K562 (cell line): ENCODE measurements at regions not wholly inside any gene's neighbourhood (a gene's known extent, or its start where the extent isn't known, plus 50 kb on each side); places are given as distances from the start of the nearest gene placed in this dataset.

ENCODE experiments used
- ARNT ChIP-seq, 2 experiments: fragments of 450-650 bp; IDR thresholded peaks; 2 replicates each; pipeline ENCODE4 v1.6.1; 2016; ENCODE audit warnings: mild to moderate bottlenecking in 1 of 2
- CBX3 ChIP-seq, 2 experiments: IDR thresholded peaks; 1 replicate in 1 of 2; 2 replicates in 1 of 2; pipeline ENCODE4 v1.6.1; 2012; ENCODE audit warnings: inconsistent platforms in 2 of 2, low read length in 2 of 2, borderline replicate concordance in 1 of 2, control low read depth in 1 of 2
- CEBPG ChIP-seq, 3 experiments: fragments of 200-800 bp in 1 of 3; sonication (Bioruptor generic) in 1 of 3; sonication (generic) in 1 of 3; formaldehyde crosslinking in 1 of 3; IDR thresholded peaks in 2 of 3; conservative IDR thresholded peaks in 1 of 3; 2 replicates each; pipeline versions ENCODE4 v1.6.1 to v1.8.0; 2016 to 2022; ENCODE audit warnings: missing compliant biosample characterization in 2 of 3, missing genetic modification characterization in 2 of 3, mild to moderate bottlenecking in 1 of 3, missing genetic modification reagents in 1 of 3
- CTCF ChIP-seq, 3 experiments: IDR thresholded peaks in 2 of 3; conservative IDR thresholded peaks in 1 of 3; 2 replicates each; pipeline ENCODE4 v1.5.1; 2011 to 2012; ENCODE audit warnings: low read length in 3 of 3, mild to moderate bottlenecking in 3 of 3, control low read depth in 2 of 3, improper control_type of control experiment in 1 of 3, inconsistent platforms in 1 of 3, low read depth in 1 of 3, mixed read lengths in 1 of 3, moderate library complexity in 1 of 3; ENCODE audit not compliant: insufficient read depth in 2 of 3
- FOS ChIP-seq: IDR thresholded peaks from 3 replicates; pipeline ENCODE4 v1.6.1; 2011; ENCODE audit not compliant: insufficient read length; ENCODE audit errors: extremely low read depth
- MCM5 ChIP-seq: fragments of 450-650 bp; IDR thresholded peaks from 2 replicates; pipeline ENCODE4 v1.6.1; 2016; ENCODE audit warnings: low read depth
- SIN3A ChIP-seq, 2 experiments: fragments of 150-350 bp in 1 of 2; IDR thresholded peaks; 2 replicates each; pipeline ENCODE4 v1.6.1; 2011 to 2016; ENCODE audit warnings: borderline replicate concordance in 2 of 2, low read depth in 2 of 2, low read length in 2 of 2, mild to moderate bottlenecking in 2 of 2, moderate library complexity in 2 of 2; ENCODE audit not compliant: control insufficient read depth in 1 of 2
- SMC3 ChIP-seq: conservative IDR thresholded peaks from 2 replicates; pipeline ENCODE4 v1.6.1; 2011; ENCODE audit warnings: low read depth, low read length, improper control_type of control experiment; ENCODE audit not compliant: insufficient read depth
- TEAD4 ChIP-seq, 2 experiments: sonication (generic) in 1 of 2; formaldehyde crosslinking in 1 of 2; IDR thresholded peaks; 2 replicates each; pipeline versions ENCODE4 v1.6.1 to v1.8.0; 2012 to 2022; ENCODE audit warnings: borderline replicate concordance in 1 of 2, inconsistent platforms in 1 of 2, low read length in 1 of 2, mild to moderate bottlenecking in 1 of 2, missing genetic modification reagents in 1 of 2
- ZNF449 ChIP-seq: fragments of 250-450 bp; sonication (Bioruptor Pico); IDR thresholded peaks from 2 replicates; pipeline ENCODE4 v1.8.0; 2022; ENCODE audit warnings: moderate library complexity, mild to moderate bottlenecking, inconsistent platforms

DNA sequence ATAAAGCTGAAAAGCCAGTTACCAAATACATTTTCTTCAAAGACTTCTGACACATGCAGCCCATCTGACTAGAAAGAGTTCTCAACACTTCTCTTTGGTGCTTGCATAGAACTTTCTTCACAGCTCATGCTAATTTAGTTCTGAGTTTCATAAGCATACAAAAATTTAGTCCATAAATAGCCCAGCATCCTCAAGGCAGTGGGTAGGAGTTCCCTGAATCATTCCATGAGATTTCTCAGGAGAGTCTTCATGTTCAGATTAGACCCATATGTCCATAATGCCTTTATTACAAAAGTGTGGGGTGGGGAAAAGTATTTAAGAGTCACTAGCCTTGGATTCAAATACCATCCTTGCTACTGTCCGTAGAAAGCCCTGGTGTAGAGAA lies 290.2 kb upstream of the RGMB start:
- TF ChIP-seq FOS (no peak), ARNT (IDR thresholded peaks at IDR 0.05) (no peak), SMC3 (no peak), CBX3 (IDR thresholded peaks at IDR 0.05; ENCODE audit: borderline replicate concordance in 1 of 2, low read length in 2 of 2) (no peak), CTCF (IDR thresholded peaks at IDR 0.05 in 2 of 3, conservative IDR thresholded peaks at IDR 0.05 in 1 of 3; ENCODE audit: insufficient read depth in 2 of 3, low read depth in 1 of 3, low read length in 3 of 3) (no peak), MCM5 (no peak), ZNF449 (no peak), SIN3A (IDR thresholded peaks at IDR 0.05; ENCODE audit: borderline replicate concordance in 2 of 2, control insufficient read depth in 1 of 2, low read depth in 2 of 2, low read length in 2 of 2) (no peak), CEBPG (CRISPR knock-in tag; IDR thresholded peaks at IDR 0.05) (no peak), CEBPG (tag; conservative IDR thresholded peaks at IDR 0.05 in 1 of 2, IDR thresholded peaks at IDR 0.05 in 1 of 2) (no peak), TEAD4 (IDR thresholded peaks at IDR 0.05; ENCODE audit: low read length) (no peak), TEAD4 (CRISPR knock-in tag; IDR thresholded peaks at IDR 0.05; ENCODE audit: borderline replicate concordance) (no peak)
